Breast epithelium (tissue), 4 donors: ENCODE measurements at regions not wholly inside any gene's neighbourhood (a gene's known extent, or its start where the extent isn't known, plus 50 kb on each side); places are given as distances from the start of the nearest gene placed in this dataset.

Experiments
- DNase-seq, 2 donors: peaks; one replicate each; pipeline ENCODE4 v3.0.0-alpha.2; 2019; ENCODE audit warnings: low spot score in 2 of 2
- H3K27ac ChIP-seq, 2 donors: fragments of 200-600 bp; sonication (generic) in 1 of 2; one replicate each; pipeline ENCODE4 v1.5.1; 2016 to 2019; ENCODE audit warnings: mild to moderate bottlenecking in 1 of 2
- H3K27me3 ChIP-seq, 2 donors: fragments of 200-600 bp; sonication (generic) in 1 of 2; one replicate each; pipeline versions ENCODE4 v1.5.1 to v1.6.0; 2017 to 2019; ENCODE audit warnings: control low read depth in 1 of 2, mild to moderate bottlenecking in 1 of 2
- H3K36me3 ChIP-seq: fragments of 200-600 bp; one replicate; pipeline ENCODE4 v1.5.1; 2019
- H3K4me1 ChIP-seq, 2 donors: fragments of 200-600 bp; sonication (generic); one replicate each; pipeline ENCODE4 v1.5.1; 2016 to 2019; ENCODE audit warnings: control low read depth in 1 of 2
- H3K4me3 ChIP-seq, 3 donors: fragments of 200-600 bp; sonication (generic); 1 replicate in 2 of 3; 2 replicates in 1 of 3; pipeline ENCODE4 v1.5.1; 2016 to 2019; ENCODE audit warnings: mild to moderate bottlenecking in 3 of 3, moderate library complexity in 2 of 3
- H3K9me3 ChIP-seq, 2 donors: fragments of 200-600 bp; sonication (generic) in 1 of 2; one replicate each; pipeline ENCODE4 v1.5.1; 2016 to 2019; ENCODE audit warnings: control low read depth in 1 of 2
- CTCF ChIP-seq, 3 donors: fragments of 450-650 bp; IDR thresholded peaks; one replicate each; pipeline ENCODE4 v1.5.1; 2016 to 2017; ENCODE audit warnings: antibody characterized with exemption in 3 of 3, mild to moderate bottlenecking in 3 of 3, moderate library complexity in 3 of 3
- POLR2A ChIP-seq: fragments of 450-650 bp; IDR thresholded peaks from one replicate; pipeline ENCODE4 v1.6.1; 2016; ENCODE audit warnings: antibody characterized with exemption, mild to moderate bottlenecking, moderate library complexity
- POLR2AphosphoS5 ChIP-seq, 3 donors: sonication (generic); formaldehyde crosslinking; IDR thresholded peaks; one replicate each; pipeline ENCODE4 v1.6.1; 2017; ENCODE audit warnings: antibody characterized with exemption in 3 of 3
- intact Hi-C: fragments of 100-400 bp; cut with DNase I; formaldehyde crosslinking; loops from one replicate; pipeline ENCODE4 v1.15.1; 2023; ENCODE audit warnings: low total_unique reads

- no peak for DNase-seq
- H3K9me3 ChIP-seq = no peaks in the 10 kb centered on the region
- H3K36me3 ChIP-seq = no peaks in the 10 kb centered on the region
- H3K27me3 ChIP-seq = no peaks in the 10 kb centered on the region
- no peak for TF ChIP-seq POLR2AphosphoS5 (IDR thresholded peaks at IDR 0.05)
- no peak for TF ChIP-seq POLR2A
- no peak for TF ChIP-seq CTCF (IDR thresholded peaks at IDR 0.05)
- intact Hi-C loops = no loop called here
- H3K4me3 ChIP-seq = no peak overlapping the region
- H3K4me1 ChIP-seq = no peaks in the 10 kb centered on the region
- H3K27ac ChIP-seq = no peak overlapping the region
Observed at GRCh38 chr3:78420611-78421010, 1347.2 kb downstream of the ROBO1 start.

DNA sequence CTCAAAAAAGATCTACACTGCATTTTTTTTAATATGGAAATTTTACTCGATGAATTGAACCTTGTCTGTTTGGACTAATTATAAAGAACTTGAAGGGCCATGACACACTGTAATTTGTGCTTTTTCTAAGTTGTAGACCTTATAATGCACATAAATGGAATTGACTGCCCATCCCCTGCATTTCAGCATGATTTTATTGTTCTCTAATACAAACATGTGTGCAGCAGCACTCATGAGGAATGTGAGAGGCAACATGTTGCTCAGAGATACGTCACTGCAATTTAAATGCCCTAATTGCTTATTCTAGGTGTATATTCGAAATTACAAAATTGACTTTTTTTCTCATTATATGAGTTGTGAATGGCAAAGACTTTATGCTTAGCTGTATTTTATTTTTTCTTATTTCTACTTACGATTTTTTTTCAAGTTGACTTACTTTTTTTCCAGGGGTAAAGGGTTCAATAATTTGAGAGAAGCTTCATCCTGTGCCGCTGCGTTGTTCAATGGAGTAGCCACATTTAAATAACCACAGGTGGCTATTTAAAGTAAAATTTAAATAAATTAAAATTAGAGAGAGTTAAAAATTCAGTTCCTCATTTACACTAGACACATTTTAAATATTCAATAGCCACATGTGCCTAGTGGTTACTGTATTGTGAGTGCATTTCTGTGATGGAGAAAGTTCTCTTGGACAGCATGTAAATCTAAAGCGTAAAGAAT lies 1346.4 kb downstream of the ROBO1 start:
- Histone ChIP-seq H3K36me3 (no peaks in the 10 kb centered on the region), H3K27ac (no peak overlapping the region), H3K4me1 (no peaks in the 10 kb centered on the region), H3K27me3 (no peaks in the 10 kb centered on the region), H3K9me3 (no peaks in the 10 kb centered on the region), H3K4me3 (no peak overlapping the region)
- no peak for DNase-seq
- TF ChIP-seq CTCF (IDR thresholded peaks at IDR 0.05) (no peak), POLR2AphosphoS5 (IDR thresholded peaks at IDR 0.05) (no peak), POLR2A (no peak)
- intact Hi-C loops = no loop called here

DNA sequence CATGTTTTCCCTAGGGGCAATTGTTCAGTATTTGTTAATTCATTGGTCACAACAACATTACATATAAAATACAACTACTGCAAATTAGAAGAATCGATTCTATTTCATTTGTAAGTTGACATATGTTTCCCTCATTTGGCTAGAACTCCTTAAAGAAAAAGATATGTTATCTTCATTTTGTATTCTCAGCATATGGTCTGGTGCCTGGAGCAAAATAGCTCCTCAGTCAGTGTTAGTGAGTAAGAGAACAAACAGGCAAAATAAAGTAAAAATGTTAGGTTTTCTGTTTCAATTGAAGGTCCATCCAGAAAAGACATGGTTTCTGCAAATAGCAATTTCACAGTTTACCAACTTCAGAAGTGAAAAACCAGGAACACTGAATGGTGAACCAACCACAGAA lies 1343.1 kb downstream of the ROBO1 start:
- Histone ChIP-seq H3K36me3 (no peaks in the 10 kb centered on the region), H3K4me3 (no peak overlapping the region), H3K4me1 (no peaks in the 10 kb centered on the region), H3K9me3 (peaks cover 0 to 4% of the 10 kb centered on the region in 2 donors), H3K27ac (no peak overlapping the region), H3K27me3 (no peaks in the 10 kb centered on the region)
- TF ChIP-seq POLR2AphosphoS5 (IDR thresholded peaks at IDR 0.05) = no peak
- TF ChIP-seq CTCF (IDR thresholded peaks at IDR 0.05) = no peak
- TF ChIP-seq POLR2A = no peak
- no peak for DNase-seq
- intact Hi-C loops = no loop called here

GRCh38 chr3:78426454-78426853 lies 1341.3 kb downstream of the ROBO1 start:
- Histone ChIP-seq H3K27me3 (no peaks in the 10 kb centered on the region), H3K4me3 (no peak overlapping the region), H3K27ac (no peak overlapping the region), H3K36me3 (no peaks in the 10 kb centered on the region), H3K9me3 (peaks cover 0 to 10% of the 10 kb centered on the region in 2 donors), H3K4me1 (no peaks in the 10 kb centered on the region)
- DNase-seq = no peak
- TF ChIP-seq CTCF (IDR thresholded peaks at IDR 0.05) = no peak
- no peak for TF ChIP-seq POLR2A
- no peak for TF ChIP-seq POLR2AphosphoS5 (IDR thresholded peaks at IDR 0.05)
- intact Hi-C loops = no loop called here

DNA sequence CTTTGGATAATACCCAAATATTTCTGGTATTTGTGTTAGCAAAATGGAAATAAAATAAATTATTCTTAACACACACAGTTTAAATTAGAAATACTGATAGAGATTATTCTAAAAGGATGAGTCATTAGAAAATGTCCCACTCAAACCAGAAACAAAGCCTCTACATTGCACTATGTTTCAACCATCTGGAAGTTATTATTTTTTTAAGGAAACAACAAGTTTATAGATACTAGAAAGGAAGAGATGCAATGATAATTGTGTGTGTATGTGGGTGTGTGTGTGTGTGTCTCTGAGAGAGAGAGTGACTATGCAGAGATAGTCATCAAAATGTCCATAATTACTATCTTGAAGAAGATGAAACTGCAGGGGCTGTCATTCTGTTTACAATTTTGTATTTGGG lies 1340.5 kb downstream of the ROBO1 start:
- no peak for DNase-seq
- Histone ChIP-seq H3K9me3 (peaks cover 0 to 10% of the 10 kb centered on the region in 2 donors), H3K27me3 (no peaks in the 10 kb centered on the region), H3K4me3 (no peak overlapping the region), H3K27ac (no peak overlapping the region), H3K36me3 (no peaks in the 10 kb centered on the region), H3K4me1 (no peaks in the 10 kb centered on the region)
- no peak for TF ChIP-seq CTCF (IDR thresholded peaks at IDR 0.05)
- TF ChIP-seq POLR2AphosphoS5 (IDR thresholded peaks at IDR 0.05) = no peak
- TF ChIP-seq POLR2A = no peak
- intact Hi-C loops = no loop called here
